ENCODE measurements at regions not wholly inside any gene's neighbourhood (a gene's known extent, or its start where the extent isn't known, plus 50 kb on each side); places are given as distances from the start of the nearest gene placed in this dataset.
A peak's percentile ranks its signal among the peaks of the same experiment; 100 is the strongest.
"Not testable (repeated sequence)": the region's sequence is repeated elsewhere in the genome, so short reads cannot be mapped to it uniquely, and the experiment has no call there.

- no peak for DNase-seq
These were observed 86.0 kb upstream of the TET2 start for GRCh38 chr4:105060628-105061027.

- DNase-seq, result peak; percentile 23
These were observed 85.5 kb upstream of the TET2 start for GRCh38 chr4:105061136-105061696.

GRCh38 chr4:105061731-105062130 is 84.9 kb upstream of the TET2 start:
- DNase-seq, result no peak

GRCh38 chr4:105066401-105066800 is 80.3 kb upstream of the TET2 start:
- DNase-seq, result no peak

- DNase-seq, result no peak
These were observed 79.2 kb upstream of the TET2 start for GRCh38 chr4:105067431-105067830.

GRCh38 chr4:105067946-105068345 is 78.7 kb upstream of the TET2 start:
- no peak for DNase-seq

- no peak for DNase-seq
These were observed 78.2 kb upstream of the TET2 start for GRCh38 chr4:105068516-105068915.

- not testable (repeated sequence) for DNase-seq
These were observed 74.6 kb upstream of the TET2 start for GRCh38 chr4:105072095-105072494.

GRCh38 chr4:105074097-105074496 is 72.6 kb upstream of the TET2 start:
- DNase-seq, result no peak

- DNase-seq, result no peak
These were observed 71.6 kb upstream of the TET2 start for GRCh38 chr4:105075045-105075444.

- DNase-seq, result no peak
These were observed 58.4 kb upstream of the TET2 start for GRCh38 chr4:105088110-105088879.

- no peak for DNase-seq
These were observed 54.3 kb upstream of the TET2 start for GRCh38 chr4:105092356-105092755.

GRCh38 chr4:105092768-105093167 is 53.9 kb upstream of the TET2 start:
- DNase-seq, result no peak

- DNase-seq, result no peak
These were observed 52.7 kb upstream of the TET2 start for GRCh38 chr4:105093975-105094374.

Data from activated naive CD4-positive, alpha-beta T cell treated with anti-CD3 and anti-CD28 coated beads, Interleukin-2, amount 50 U/mL, for 16 hours (primary cell).